H9 (cell line): ENCODE measurements at regions not wholly inside any gene's neighbourhood (a gene's known extent, or its start where the extent isn't known, plus 50 kb on each side); places are given as distances from the start of the nearest gene placed in this dataset.

ENCODE experiments used
- DNase-seq: peaks from one replicate; pipeline ENCODE4 v3.0.0-alpha.2; 2017
- H2AFZ ChIP-seq: one replicate; pipeline ENCODE4 v1.6.1; 2013; ENCODE audit warnings: mild to moderate bottlenecking, low read length, control low read depth, moderate library complexity
- H2AK5ac ChIP-seq: 2 replicates; pipeline ENCODE4 v1.6.1; 2013; ENCODE audit warnings: low read length, control low read depth, mixed read lengths; ENCODE audit not compliant: insufficient read length
- H2BK120ac ChIP-seq: one replicate; pipeline ENCODE4 v1.6.1; 2013; ENCODE audit warnings: low read depth, mild to moderate bottlenecking, low read length, control low read depth, inconsistent platforms; ENCODE audit not compliant: poor library complexity, severe bottlenecking
- H2BK12ac ChIP-seq: 2 replicates; pipeline ENCODE4 v1.6.1; 2013; ENCODE audit warnings: low read length, control low read depth, mixed read lengths, low read depth; ENCODE audit not compliant: insufficient read length
- H2BK15ac ChIP-seq: 2 replicates; pipeline ENCODE4 v1.6.1; 2013; ENCODE audit warnings: low read depth, low read length, control low read depth
- H2BK20ac ChIP-seq: one replicate; pipeline ENCODE4 v1.6.1; 2013; ENCODE audit warnings: low read depth, mild to moderate bottlenecking, low read length, control low read depth, inconsistent platforms; ENCODE audit not compliant: poor library complexity, severe bottlenecking
- H2BK5ac ChIP-seq: 2 replicates; pipeline ENCODE4 v1.6.1; 2013; ENCODE audit warnings: low read length, control low read depth, mixed read lengths; ENCODE audit not compliant: insufficient read length
- H3K14ac ChIP-seq: 2 replicates; pipeline ENCODE4 v1.6.1; 2013; ENCODE audit warnings: low read length, control low read depth; ENCODE audit not compliant: insufficient read depth
- H3K18ac ChIP-seq: 2 replicates; pipeline ENCODE4 v1.6.1; 2013; ENCODE audit warnings: low read depth, mild to moderate bottlenecking, mixed read lengths, low read length, control low read depth; ENCODE audit not compliant: insufficient read length
- H3K23ac ChIP-seq: 2 replicates; pipeline ENCODE4 v1.6.1; 2013; ENCODE audit warnings: low read length, control low read depth, mixed read lengths, low read depth; ENCODE audit not compliant: insufficient read length
- H3K23me2 ChIP-seq: 2 replicates; pipeline ENCODE4 v1.6.1; 2013; ENCODE audit warnings: low read depth, mild to moderate bottlenecking, mixed read lengths, low read length, control low read depth; ENCODE audit not compliant: insufficient read length, poor library complexity, severe bottlenecking
- H3K27ac ChIP-seq: 2 replicates; pipeline ENCODE4 v1.5.1; 2013; ENCODE audit warnings: low read length, control low read depth, mixed read lengths, low read depth; ENCODE audit not compliant: insufficient read length
- H3K27me3 ChIP-seq: 2 replicates; pipeline ENCODE4 v1.6.1; 2013; ENCODE audit warnings: low read length, control low read depth, inconsistent platforms; ENCODE audit not compliant: insufficient read depth
- H3K4ac ChIP-seq: 2 replicates; pipeline ENCODE4 v1.6.1; 2013; ENCODE audit warnings: low read depth, mild to moderate bottlenecking, control low read depth, inconsistent platforms, low read length, moderate library complexity
- H3K4me1 ChIP-seq: 2 replicates; pipeline ENCODE4 v1.6.1; 2013; ENCODE audit warnings: low read length, control low read depth, inconsistent platforms; ENCODE audit not compliant: insufficient read depth
- H3K4me2 ChIP-seq: 2 replicates; pipeline ENCODE4 v1.6.1; 2013; ENCODE audit warnings: low read length, control low read depth, mixed read lengths; ENCODE audit not compliant: insufficient read length, insufficient read depth
- H3K56ac ChIP-seq: 2 replicates; pipeline ENCODE4 v1.6.1; 2013; ENCODE audit warnings: low read depth, mild to moderate bottlenecking, mixed read lengths, low read length, control low read depth; ENCODE audit not compliant: insufficient read length
- H3K79me1 ChIP-seq: 2 replicates; pipeline ENCODE4 v1.6.1; 2013; ENCODE audit warnings: low read depth, mild to moderate bottlenecking, moderate library complexity, low read length, control low read depth, inconsistent platforms; ENCODE audit not compliant: insufficient read depth, poor library complexity, severe bottlenecking
- H3K79me2 ChIP-seq: 2 replicates; pipeline ENCODE4 v1.6.1; 2013; ENCODE audit warnings: low read length, control low read depth, inconsistent platforms; ENCODE audit not compliant: insufficient read depth
- H3K9ac ChIP-seq: 2 replicates; pipeline ENCODE4 v1.6.1; 2013; ENCODE audit warnings: low read length, control low read depth, mixed read lengths; ENCODE audit not compliant: insufficient read length; ENCODE audit errors: extremely low read depth
- H3K9me3 ChIP-seq: one replicate; pipeline ENCODE4 v1.6.1; 2013; ENCODE audit warnings: low read depth, low read length, inconsistent platforms; ENCODE audit not compliant: control insufficient read depth
- H3T11ph ChIP-seq: one replicate; pipeline ENCODE4 v1.6.1; 2013; ENCODE audit warnings: mild to moderate bottlenecking, low read length, control low read depth, inconsistent platforms
- H4K20me1 ChIP-seq: one replicate; pipeline ENCODE4 v1.6.1; 2013; ENCODE audit not compliant: control insufficient read depth, insufficient read length, insufficient read depth
- H4K5ac ChIP-seq: 2 replicates; pipeline ENCODE4 v1.6.1; 2013; ENCODE audit warnings: low read depth, mild to moderate bottlenecking, mixed read lengths, low read length, control low read depth; ENCODE audit not compliant: insufficient read length
- H4K8ac ChIP-seq: replicated peaks from 2 replicates; pipeline ENCODE4 v1.6.1; 2013; ENCODE audit warnings: low read length, control low read depth, mixed read lengths, low read depth; ENCODE audit not compliant: insufficient read length
- H4K91ac ChIP-seq: 2 replicates; pipeline ENCODE4 v1.6.1; 2013; ENCODE audit warnings: low read depth, mild to moderate bottlenecking, moderate library complexity, mixed read lengths, low read length, control low read depth; ENCODE audit not compliant: insufficient read length
- H3K27ac Mint-ChIP-seq, 3 experiments: 2 replicates in 2 of 3; 3 replicates in 1 of 3; pipeline ENCODE4 v1.8.0; 2020 to 2021; ENCODE audit warnings: mixed read lengths in 3 of 3, mild to moderate bottlenecking in 1 of 3, moderate library complexity in 1 of 3
- H3K27me3 Mint-ChIP-seq: 2 replicates; pipeline ENCODE4 v1.8.0; 2021; ENCODE audit warnings: low read depth, mild to moderate bottlenecking, moderate library complexity, mixed read lengths
- H3K36me3 Mint-ChIP-seq, 3 experiments: 2 replicates in 2 of 3; 3 replicates in 1 of 3; pipeline ENCODE4 v1.8.0; 2020 to 2021; ENCODE audit warnings: low read depth in 3 of 3, mixed read lengths in 3 of 3; ENCODE audit not compliant: insufficient read depth in 1 of 3
- H3K4me1 Mint-ChIP-seq, 2 experiments: 2 replicates each; pipeline ENCODE4 v1.8.0; 2020; ENCODE audit warnings: mixed read lengths in 2 of 2
- H3K4me3 Mint-ChIP-seq, 2 experiments: 2 replicates in 1 of 2; 3 replicates in 1 of 2; pipeline ENCODE4 v1.8.0; 2020 to 2021; ENCODE audit warnings: mild to moderate bottlenecking in 2 of 2, mixed read lengths in 2 of 2, moderate library complexity in 1 of 2
- H3K9me3 Mint-ChIP-seq, 2 experiments: 2 replicates in 1 of 2; 3 replicates in 1 of 2; pipeline ENCODE4 v1.8.0; 2020; ENCODE audit warnings: mild to moderate bottlenecking in 2 of 2, mixed read lengths in 2 of 2, moderate library complexity in 1 of 2
- CTCF ChIP-seq: fragments of 200-600 bp; sonication (generic); conservative IDR thresholded peaks from 3 replicates; pipeline ENCODE4 v1.8.0; 2021; ENCODE audit warnings: antibody characterized with exemption, mild to moderate bottlenecking
- WGBS: extraction: QIAGEN DNeasy Blood & Tissue Kit; methylation state at CpG from one replicate; pipeline ENCODE4 v1.1.7; 2013; ENCODE audit warnings: missing lambda C conversion rate, low lambda C conversion rate, mixed read lengths; ENCODE audit not compliant: insufficient read length; ENCODE audit errors: extremely low coverage; 5-methylcytosine and 5-hydroxymethylcytosine counted together

- Histone ChIP-seq H3K18ac (no peak overlapping the region), H4K5ac (no peak overlapping the region), H3K14ac (no peak overlapping the region), H3K23me2 (no peaks in the 10 kb centered on the region), H4K8ac (no peak overlapping the region), H3K4me2 (no peak overlapping the region), H3K4me1 (no peaks in the 10 kb centered on the region; the same call in 1 of the 2 replicates), H4K91ac (no peak overlapping the region), H3T11ph (no peak overlapping the region), H3K4ac (no peak overlapping the region), H3K27ac (no peak overlapping the region), H3K79me2 (no peaks in the 10 kb centered on the region), H2BK5ac (no peak overlapping the region), H2BK20ac (no peak overlapping the region), H2BK120ac (no peak overlapping the region), H3K23ac (no peak overlapping the region), H3K56ac (no peak overlapping the region), H2BK15ac (no peak overlapping the region), H2AFZ (no peak overlapping the region), H2AK5ac (no peak overlapping the region), H3K27me3 (no peaks in the 10 kb centered on the region), H4K20me1 (no peaks in the 10 kb centered on the region), H3K9ac (no peak overlapping the region), H2BK12ac (no peak overlapping the region), H3K9me3 (no peaks in the 10 kb centered on the region), H3K79me1 (no peaks in the 10 kb centered on the region)
- Mint-ChIP-seq H3K27ac (no peak overlapping the region), H3K36me3 (no peaks in the 10 kb centered on the region), H3K4me1 (no peaks in the 10 kb centered on the region), H3K4me3 (no peak overlapping the region), H3K9me3 (no peaks in the 10 kb centered on the region; a peak in 1 of 5 replicates), H3K27me3 (no peaks in the 10 kb centered on the region)
- TF ChIP-seq CTCF, result no peak
- no CpG with 5 or more reads among the region's 1 CpG for WGBS
- no peak for DNase-seq
Observed at GRCh38 chr5:155416765-155417164, 403.2 kb downstream of the KIF4B start.
